GM18867 (cell line): ENCODE measurements at regions not wholly inside any gene's neighbourhood (a gene's known extent, or its start where the extent isn't known, plus 50 kb on each side); places are given as distances from the start of the nearest gene placed in this dataset.

Source experiments
- ATAC-seq: cut with Tn5 transposase; IDR thresholded peaks from one replicate; pipeline ENCODE4 v1.9.1; 2021; ENCODE audit warnings: mild to moderate bottlenecking, moderate library complexity; ENCODE audit not compliant: unreplicated experiment

DNA sequence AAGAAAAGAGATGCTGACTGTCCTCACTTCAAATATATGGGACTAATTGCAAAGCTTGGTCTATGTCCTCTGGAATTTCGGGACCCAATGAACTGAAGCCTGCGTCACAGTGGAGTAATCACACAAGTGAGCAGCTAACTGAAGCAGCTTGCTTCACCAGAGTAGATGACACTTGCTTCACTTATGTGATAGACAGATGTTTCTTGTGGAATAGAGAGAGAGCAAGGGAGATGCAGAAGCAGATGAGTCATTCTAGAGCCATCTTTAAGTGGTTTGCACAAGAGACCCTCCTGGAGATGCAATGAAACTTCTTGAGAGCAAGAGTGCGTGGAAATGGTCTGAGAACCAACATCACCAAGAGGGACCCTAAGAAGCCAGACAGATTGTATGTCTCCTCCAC is 1537.1 kb upstream of the FLRT2 start:
- ATAC-seq, result no peak

DNA sequence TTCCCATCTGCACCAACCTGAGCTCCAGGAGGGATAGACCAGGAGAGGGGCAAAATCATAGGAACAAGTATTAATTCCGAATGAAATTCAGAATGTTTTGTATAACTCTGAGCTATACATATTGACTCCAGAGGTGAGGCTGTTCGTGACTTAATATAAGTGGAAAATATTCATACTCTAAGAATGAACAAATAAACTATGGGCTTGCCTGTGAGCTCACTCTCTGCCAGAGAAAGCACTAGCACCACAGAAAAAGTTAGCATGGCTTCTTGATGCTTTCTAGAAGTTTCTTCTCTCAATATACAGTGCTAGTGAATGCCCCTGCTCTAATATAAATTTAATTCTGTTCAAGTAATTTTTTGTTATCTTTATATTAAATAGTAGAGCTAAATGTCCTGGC is 1536.4 kb upstream of the FLRT2 start:
- no peak for ATAC-seq

DNA sequence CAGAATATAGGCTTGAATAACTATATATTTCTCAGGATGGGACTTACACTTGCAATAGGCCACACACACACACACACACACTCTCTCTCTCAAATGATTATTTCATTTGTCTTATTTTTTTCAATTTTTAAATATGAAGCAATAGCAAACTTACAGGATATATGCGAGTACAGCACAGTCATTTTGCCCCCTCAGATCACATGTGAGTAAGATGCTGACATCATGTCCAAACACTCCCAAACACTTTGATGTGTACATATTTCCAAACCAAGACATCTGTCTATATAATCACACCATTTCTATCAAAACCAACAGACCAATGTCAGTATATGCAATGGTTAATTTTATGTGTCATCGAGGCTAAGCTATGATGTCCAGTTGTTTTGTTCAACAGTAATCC is 1535.9 kb upstream of the FLRT2 start:
- no peak for ATAC-seq

DNA sequence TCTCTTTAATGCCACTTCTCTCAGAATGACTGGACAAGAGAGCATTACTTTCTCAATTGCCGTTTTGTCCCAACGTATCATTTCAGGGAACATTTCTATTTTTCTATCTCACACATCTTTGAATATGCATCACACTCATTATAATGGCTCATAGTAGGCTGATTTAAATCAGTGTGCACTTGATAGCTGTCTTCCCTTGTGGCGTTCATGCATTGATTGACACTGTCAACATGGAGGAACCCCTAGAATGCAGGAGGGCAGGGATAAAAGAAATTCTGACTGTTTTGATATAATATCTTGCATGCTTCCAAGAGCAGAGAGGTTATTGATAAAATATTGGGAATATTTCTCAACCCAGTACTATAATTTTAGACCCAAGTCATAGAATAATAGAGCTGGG is 1528.9 kb upstream of the FLRT2 start:
- ATAC-seq, result no peak

DNA sequence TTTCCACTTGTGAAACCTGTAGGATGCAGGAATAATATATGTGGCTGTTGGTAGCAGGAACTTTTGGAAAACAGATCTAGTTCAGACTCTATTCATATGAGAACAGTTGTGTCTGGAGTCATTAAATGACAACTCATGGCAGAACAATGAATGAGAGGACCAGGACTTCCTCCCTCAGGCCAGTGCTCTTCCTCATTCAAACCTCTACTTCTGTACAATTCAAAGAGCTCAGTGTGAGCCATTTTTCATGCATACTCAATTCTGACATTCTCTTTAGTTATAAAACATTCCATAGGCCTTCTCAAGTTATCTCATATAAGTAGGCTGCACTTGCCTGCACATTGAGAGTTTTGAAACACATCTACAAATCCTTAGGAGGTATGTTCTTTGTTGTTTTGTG is 1526.6 kb upstream of the FLRT2 start:
- no peak for ATAC-seq

- ATAC-seq, result no peak
Observed at GRCh38 chr14:84006643-84007155, 1523.2 kb upstream of the FLRT2 start.

DNA sequence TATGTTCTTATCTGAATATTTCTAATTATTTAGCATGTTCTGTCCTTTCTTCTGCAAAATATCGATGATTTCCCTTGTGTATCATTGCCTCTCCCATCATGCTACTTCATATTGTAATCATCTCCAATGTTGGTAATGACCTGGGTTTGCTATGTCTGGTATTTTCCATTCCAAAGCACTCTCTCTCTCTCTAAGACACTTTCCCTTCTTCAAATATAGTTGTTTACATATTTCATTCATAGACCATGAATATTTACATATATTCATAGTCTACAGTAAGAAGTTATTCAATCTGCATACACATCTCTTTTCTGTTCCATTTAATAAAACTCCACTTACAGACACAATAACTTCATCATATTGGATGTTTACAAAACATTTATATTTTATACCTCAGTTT is 1516.5 kb upstream of the FLRT2 start:
- ATAC-seq, result no peak

- no peak for ATAC-seq
Observed at GRCh38 chr14:84017495-84017894, 1512.4 kb upstream of the FLRT2 start.

DNA sequence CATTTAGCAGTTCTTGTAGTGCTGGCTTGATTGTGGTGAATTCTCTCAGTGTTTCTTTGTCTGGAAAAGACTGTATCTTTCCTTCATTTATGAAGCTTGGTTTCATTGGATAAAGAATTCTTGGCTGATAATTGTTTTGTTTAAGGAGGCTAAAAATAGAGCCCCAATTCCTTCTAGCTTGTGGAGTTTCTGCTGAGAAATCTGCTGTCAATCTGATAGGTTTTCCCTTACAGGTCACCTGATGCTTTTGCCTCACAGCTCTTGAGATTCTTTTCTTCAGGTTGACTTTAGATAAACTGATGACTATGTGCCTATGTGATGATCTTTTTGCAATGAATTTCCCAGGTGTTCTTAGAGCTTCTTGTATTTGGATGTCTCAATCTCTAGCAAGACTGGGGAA is 1508.5 kb upstream of the FLRT2 start:
- no peak for ATAC-seq

- ATAC-seq, result no peak
Observed at GRCh38 chr14:84024231-84024820, 1505.6 kb upstream of the FLRT2 start.

DNA sequence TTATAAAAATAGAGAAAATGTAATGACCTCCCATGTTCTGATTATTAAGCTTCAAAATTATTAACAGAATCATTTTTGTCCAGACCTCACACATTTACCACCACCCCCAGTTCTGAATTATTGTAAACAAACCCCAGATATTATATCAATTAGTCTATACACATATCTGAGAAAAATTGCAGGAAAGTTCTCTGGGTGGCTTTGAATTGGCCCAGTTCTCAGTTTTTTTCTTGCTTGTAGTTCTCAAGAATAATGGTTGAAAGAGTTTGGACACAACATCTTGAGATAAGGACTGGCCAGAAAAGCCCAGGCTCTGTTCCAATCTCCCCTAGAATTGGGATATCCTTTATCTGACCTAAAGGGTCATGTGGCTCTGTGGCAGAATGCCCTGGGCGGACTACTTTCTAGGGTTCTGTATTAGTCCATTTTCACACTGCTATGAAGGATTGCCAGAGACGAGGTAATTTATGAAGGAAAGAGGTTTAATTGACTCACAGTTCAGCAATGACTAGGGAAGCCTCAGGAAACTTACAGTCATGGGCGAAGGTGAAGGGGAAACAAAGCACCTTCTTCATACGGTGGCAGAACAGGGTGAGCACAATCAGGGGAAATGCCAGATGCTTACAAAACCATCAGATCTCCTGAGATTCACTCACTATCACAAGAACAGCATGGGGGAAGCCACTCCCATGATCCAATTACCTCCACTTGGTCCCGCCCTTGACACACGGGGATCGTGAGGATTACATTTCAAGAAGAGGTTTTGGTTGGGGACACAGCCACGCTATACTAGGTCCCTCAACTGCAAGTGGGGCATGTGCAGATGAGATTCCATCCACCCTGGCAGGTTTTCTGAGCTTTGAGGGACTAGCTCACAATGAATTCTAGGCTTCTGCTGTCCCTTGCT is 1504.6 kb upstream of the FLRT2 start:
- ATAC-seq, result no peak

- no peak for ATAC-seq
Observed at GRCh38 chr14:84027351-84027750, 1502.6 kb upstream of the FLRT2 start.

DNA sequence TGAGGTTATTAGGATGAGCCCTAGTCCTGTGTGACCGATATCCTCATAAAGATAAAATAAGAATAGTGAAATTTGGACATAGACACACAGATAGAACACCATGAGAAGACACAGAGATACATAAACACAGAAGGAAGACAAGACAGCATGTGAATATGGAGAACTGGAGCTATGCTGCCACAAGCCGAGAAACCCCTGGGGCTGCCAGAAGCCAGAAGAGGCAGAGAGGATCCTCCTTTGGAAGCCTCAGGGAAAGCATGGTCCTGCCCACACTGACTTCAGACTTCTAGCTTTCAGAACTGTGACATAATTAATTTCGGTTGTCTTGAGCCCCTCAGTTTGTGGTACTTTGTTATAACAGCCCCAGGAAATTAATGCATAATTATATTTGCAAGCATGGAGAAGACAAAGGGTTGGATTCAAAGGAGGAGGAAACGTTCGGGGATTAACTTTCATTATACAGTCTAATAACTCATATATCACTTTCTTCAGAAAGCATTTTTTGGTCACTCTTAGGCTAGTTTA is 1501.8 kb upstream of the FLRT2 start:
- ATAC-seq, result no peak

GRCh38 chr14:84029246-84029645 is 1500.7 kb upstream of the FLRT2 start:
- no peak for ATAC-seq

DNA sequence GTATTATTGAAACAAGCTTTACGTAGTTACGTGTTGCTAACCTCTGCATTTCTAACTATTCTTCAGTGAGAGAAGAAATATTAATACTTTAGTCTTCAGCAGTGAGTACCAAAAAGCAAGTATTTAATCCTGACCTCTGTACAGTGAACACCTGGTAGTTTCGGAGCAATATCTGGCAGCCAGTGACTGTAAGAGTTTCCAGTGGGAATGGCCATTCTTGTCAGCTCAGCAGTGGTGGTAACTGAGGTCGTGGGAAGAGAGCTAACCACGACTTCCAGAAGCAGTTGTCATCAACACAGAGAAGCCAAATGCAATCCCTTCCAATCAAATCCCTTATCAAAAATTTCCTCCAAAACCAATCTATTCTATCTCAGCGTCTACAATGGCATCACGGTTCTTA is 1500.2 kb upstream of the FLRT2 start:
- ATAC-seq, result no peak

DNA sequence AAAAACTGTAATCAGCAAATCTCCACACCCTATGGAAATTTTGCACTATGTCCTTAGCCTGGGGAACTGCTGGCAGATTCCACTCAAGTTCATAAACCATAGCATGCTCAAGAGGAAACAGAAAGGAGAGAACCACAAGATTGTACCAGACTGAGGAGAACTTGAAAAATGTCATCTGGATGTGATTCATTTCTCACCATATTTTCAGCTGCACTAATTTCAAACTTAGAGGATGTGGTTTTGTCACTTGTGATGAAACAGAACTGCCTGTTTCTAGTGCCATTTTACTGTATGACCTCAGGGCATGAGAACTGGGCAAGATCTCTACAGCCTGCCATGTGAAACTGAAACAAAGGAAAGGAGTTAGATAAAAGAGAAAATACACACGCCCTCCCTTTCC is 1493.1 kb upstream of the FLRT2 start:
- ATAC-seq, result no peak

DNA sequence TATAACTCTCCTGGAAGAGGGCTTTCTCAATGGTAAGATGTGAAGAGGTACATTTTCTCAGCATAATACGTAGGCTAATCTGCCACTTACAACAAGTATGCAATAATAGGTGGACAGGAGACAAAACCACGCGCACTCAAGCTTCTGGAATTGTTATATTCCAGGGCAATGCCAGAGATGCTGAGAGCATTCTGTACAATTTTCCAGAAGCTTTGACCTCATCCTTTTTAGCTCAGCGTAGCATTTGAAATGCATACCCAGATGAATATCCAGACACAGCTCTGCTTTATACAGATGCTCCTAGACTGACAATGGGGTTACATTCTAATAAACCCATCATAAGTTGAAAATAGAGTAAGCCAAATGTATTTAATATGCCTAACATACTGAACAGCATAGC is 1492.4 kb upstream of the FLRT2 start:
- ATAC-seq, result no peak

- ATAC-seq, result no peak
Observed at GRCh38 chr14:84040101-84040500, 1489.8 kb upstream of the FLRT2 start.

GRCh38 chr14:84041421-84041820 is 1488.5 kb upstream of the FLRT2 start:
- no peak for ATAC-seq

- ATAC-seq, result no peak
Observed at GRCh38 chr14:84042992-84043391, 1487.0 kb upstream of the FLRT2 start.

DNA sequence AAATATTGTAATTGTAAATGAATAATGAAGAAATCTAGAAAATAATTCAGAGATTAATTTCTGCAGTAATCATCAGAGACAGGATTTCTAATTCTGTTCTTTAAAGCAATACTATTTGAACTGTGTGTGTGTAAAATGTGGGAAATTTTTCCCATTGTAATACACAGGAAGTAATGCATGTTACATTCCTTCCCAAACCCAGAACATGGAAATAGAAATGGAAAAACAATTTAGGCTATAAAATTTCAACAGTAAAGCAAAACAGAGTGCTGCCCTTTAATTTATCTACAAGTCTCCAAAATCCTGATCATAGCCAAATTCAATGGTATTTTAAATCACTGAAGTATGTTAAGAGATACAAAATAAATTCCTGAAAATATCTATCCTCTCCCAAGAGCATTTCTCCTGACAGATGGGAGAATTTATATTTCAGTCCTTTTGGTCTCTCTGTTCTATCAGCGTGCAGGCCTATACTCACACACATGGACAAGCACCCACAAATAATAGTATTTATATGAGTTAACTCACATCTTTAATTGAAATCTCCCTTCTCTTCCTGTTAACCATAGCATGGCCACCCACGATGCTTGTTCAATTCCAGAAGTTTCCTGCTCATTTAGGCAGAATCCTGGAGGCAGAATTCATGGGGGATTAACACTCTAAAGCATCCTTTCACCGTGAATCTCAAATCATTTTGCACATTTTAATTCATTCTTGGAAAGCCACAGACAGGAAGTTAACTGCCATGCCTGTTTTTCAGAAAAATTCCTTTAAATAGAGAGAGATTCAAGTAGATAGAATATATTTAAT is 1465.4 kb upstream of the FLRT2 start:
- no peak for ATAC-seq
